ENCODE measurements at regions not wholly inside any gene's neighbourhood (a gene's known extent, or its start where the extent isn't known, plus 50 kb on each side); places are given as distances from the start of the nearest gene placed in this dataset.

GRCh38 chr18:24734058-24734457 lies 273.6 kb downstream of the HRH4 start:
- Histone ChIP-seq H3K4me3 (ENCODE audit: low read depth in 1 of 2, low read length in 2 of 2) (no peak overlapping the region), H3K36me3 (ENCODE audit: control insufficient read depth in 2 of 2, insufficient read depth in 2 of 2, low read length in 1 of 2) (no peaks in the 10 kb centered on the region), H3K27ac (ENCODE audit: low read depth in 2 of 2, low read length in 1 of 2) (no peak overlapping the region), H3K27me3 (ENCODE audit: control insufficient read depth in 1 of 2, insufficient read depth in 2 of 2, low read length in 2 of 2) (no peaks in the 10 kb centered on the region), H3K4me1 (ENCODE audit: control insufficient read depth in 2 of 2, insufficient read depth in 2 of 2, low read length in 1 of 2) (peaks cover 0 to 6% of the 10 kb centered on the region in 2 donors), H3K9me3 (ENCODE audit: control insufficient read depth in 2 of 2, insufficient read depth in 1 of 2, low read depth in 1 of 2, low read length in 1 of 2) (no peaks in the 10 kb centered on the region)
- 74 to 83% methylated on average over 11 of the region's 11 CpGs for WGBS, 2 donors

DNA sequence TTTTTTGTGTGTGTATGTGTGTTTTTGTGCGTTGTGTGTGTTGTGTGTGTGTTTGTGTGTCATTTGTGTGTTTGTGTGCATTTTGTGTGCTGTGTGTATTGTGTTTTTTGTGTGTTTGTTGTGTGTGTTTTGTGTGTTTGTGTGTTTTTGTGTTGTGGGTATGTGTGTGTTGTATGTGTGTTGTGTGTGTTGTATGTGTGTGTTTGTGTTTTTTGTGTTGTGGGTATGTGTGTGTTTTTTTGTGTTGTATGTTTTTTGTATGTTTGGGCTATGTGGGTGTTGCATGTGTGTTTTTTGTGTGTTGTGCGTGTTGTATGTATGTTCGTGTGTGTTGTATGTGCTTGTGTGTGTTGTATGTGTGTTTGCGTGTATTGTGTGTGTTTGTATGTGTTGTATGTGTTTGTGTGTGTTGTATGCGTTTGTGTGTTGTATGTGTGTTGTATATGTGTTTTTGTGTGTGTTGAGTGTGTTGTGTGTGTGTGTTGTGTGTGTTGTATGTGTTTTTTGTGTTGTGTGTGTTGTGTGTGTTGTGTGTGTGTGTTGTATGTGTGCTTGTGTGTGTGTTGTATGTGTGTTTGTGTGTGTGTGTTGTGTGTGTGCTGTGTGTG lies 275.3 kb downstream of the HRH4 start:
- no peaks in the 10 kb centered on the region for H3K27me3 ChIP-seq (ENCODE audit: control insufficient read depth in 1 of 2, insufficient read depth in 2 of 2, low read length in 2 of 2)
- no peaks in the 10 kb centered on the region for H3K9me3 ChIP-seq (ENCODE audit: control insufficient read depth in 2 of 2, insufficient read depth in 1 of 2, low read depth in 1 of 2, low read length in 1 of 2)
- no peak overlapping the region for H3K27ac ChIP-seq (ENCODE audit: low read depth in 2 of 2, low read length in 1 of 2)
- H3K4me1 ChIP-seq (ENCODE audit: control insufficient read depth in 2 of 2, insufficient read depth in 2 of 2, low read length in 1 of 2): peaks cover 0 to 6% of the 10 kb centered on the region in 2 donors
- no peak overlapping the region for H3K4me3 ChIP-seq (ENCODE audit: low read depth in 1 of 2, low read length in 2 of 2)
- H3K36me3 ChIP-seq (ENCODE audit: control insufficient read depth in 2 of 2, insufficient read depth in 2 of 2, low read length in 1 of 2): no peaks in the 10 kb centered on the region
- 92 to 97% methylated on average over 5 of the region's 5 CpGs for WGBS, 2 donors

DNA sequence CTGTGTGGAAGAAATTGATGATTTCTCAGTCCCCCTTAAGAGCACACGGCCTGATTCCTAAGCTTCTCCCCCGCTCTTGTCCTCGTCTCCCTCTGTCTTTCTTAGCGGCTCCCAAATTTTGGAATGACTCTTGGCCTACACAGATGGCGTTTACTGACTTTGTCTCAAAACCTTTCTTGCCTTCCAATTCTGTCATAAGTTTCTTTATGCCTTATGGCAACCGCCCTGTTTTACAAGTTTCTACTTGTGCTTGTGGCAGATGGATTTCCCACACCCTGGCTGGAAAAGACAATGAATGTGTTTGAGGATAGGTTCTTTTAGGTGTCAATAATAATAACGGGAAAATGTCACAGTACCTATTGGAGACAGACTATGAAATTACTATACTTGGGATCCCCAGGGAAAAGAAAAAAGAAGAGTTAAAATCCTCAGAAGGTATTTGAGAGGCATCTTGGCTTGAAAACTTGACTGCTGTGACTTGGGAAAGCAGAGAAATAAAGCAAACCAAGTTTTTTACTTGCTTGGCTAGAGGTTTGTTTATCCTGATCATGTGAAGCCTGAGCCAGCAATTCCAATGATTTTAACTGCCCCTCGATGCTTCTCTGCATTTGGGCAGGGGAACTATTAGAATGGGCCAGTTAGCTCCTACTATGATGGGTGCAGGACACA lies 276.4 kb downstream of the HRH4 start:
- WGBS, 2 donors: 46 to 65% methylated on average over 8 of the region's 8 CpGs
- Histone ChIP-seq H3K4me3 (ENCODE audit: low read depth in 1 of 2, low read length in 2 of 2) (no peak overlapping the region), H3K36me3 (ENCODE audit: control insufficient read depth in 2 of 2, insufficient read depth in 2 of 2, low read length in 1 of 2) (no peaks in the 10 kb centered on the region), H3K4me1 (ENCODE audit: control insufficient read depth in 2 of 2, insufficient read depth in 2 of 2, low read length in 1 of 2) (peaks cover 0 to 6% of the 10 kb centered on the region in 2 donors), H3K27ac (ENCODE audit: low read depth in 2 of 2, low read length in 1 of 2) (peak overlapping the region in 1 of 2 donors; percentile 15), H3K27me3 (ENCODE audit: control insufficient read depth in 1 of 2, insufficient read depth in 2 of 2, low read length in 2 of 2) (no peaks in the 10 kb centered on the region), H3K9me3 (ENCODE audit: control insufficient read depth in 2 of 2, insufficient read depth in 1 of 2, low read depth in 1 of 2, low read length in 1 of 2) (no peaks in the 10 kb centered on the region)

DNA sequence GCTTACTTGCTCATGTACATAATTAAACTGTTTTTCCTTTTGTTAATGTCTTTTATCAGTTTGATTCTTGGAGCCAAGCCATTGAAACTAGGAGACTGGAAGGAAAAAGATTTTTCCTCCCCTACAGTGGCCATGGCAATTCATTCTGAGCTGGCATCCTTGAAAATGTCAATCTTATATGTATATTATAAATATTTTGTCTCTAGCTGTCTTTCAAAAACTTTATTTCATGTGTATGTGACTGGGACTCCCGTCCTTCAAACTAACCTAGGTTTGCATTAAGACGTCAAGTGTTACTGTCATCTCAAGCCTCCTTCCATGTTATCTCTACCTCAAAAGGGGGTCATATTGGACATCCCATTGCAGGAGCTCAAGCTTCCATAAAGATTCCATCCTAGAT lies 280.4 kb downstream of the HRH4 start:
- Histone ChIP-seq H3K4me1 (ENCODE audit: control insufficient read depth in 2 of 2, insufficient read depth in 2 of 2, low read length in 1 of 2) (peaks cover 0 to 3% of the 10 kb centered on the region in 2 donors), H3K36me3 (ENCODE audit: control insufficient read depth in 2 of 2, insufficient read depth in 2 of 2, low read length in 1 of 2) (no peaks in the 10 kb centered on the region), H3K9me3 (ENCODE audit: control insufficient read depth in 2 of 2, insufficient read depth in 1 of 2, low read depth in 1 of 2, low read length in 1 of 2) (no peaks in the 10 kb centered on the region), H3K4me3 (ENCODE audit: low read depth in 1 of 2, low read length in 2 of 2) (no peak overlapping the region), H3K27me3 (ENCODE audit: control insufficient read depth in 1 of 2, insufficient read depth in 2 of 2, low read length in 2 of 2) (no peaks in the 10 kb centered on the region), H3K27ac (ENCODE audit: low read depth in 2 of 2, low read length in 1 of 2) (no peak overlapping the region)
- 91 to 92% methylated on average over 2 of the region's 2 CpGs for WGBS, 2 donors

GRCh38 chr18:24741321-24741720 lies 280.9 kb downstream of the HRH4 start:
- H3K9me3 ChIP-seq (ENCODE audit: control insufficient read depth in 2 of 2, insufficient read depth in 1 of 2, low read depth in 1 of 2, low read length in 1 of 2): no peaks in the 10 kb centered on the region
- H3K36me3 ChIP-seq (ENCODE audit: control insufficient read depth in 2 of 2, insufficient read depth in 2 of 2, low read length in 1 of 2): no peaks in the 10 kb centered on the region
- no peaks in the 10 kb centered on the region for H3K4me1 ChIP-seq (ENCODE audit: control insufficient read depth in 2 of 2, insufficient read depth in 2 of 2, low read length in 1 of 2)
- H3K27ac ChIP-seq (ENCODE audit: low read depth in 2 of 2, low read length in 1 of 2): no peak overlapping the region
- no peaks in the 10 kb centered on the region for H3K27me3 ChIP-seq (ENCODE audit: control insufficient read depth in 1 of 2, insufficient read depth in 2 of 2, low read length in 2 of 2)
- WGBS, 2 donors: 85 to 96% methylated on average over 1 of the region's 1 CpG
- no peak overlapping the region for H3K4me3 ChIP-seq (ENCODE audit: low read depth in 1 of 2, low read length in 2 of 2)

GRCh38 chr18:24741965-24742724 lies 281.7 kb downstream of the HRH4 start:
- H3K27ac ChIP-seq (ENCODE audit: low read depth in 2 of 2, low read length in 1 of 2): no peak overlapping the region
- WGBS, 2 donors: 80 to 87% methylated on average over 5 of the region's 5 CpGs
- H3K36me3 ChIP-seq (ENCODE audit: control insufficient read depth in 2 of 2, insufficient read depth in 2 of 2, low read length in 1 of 2): no peaks in the 10 kb centered on the region
- no peak overlapping the region for H3K4me3 ChIP-seq (ENCODE audit: low read depth in 1 of 2, low read length in 2 of 2)
- no peaks in the 10 kb centered on the region for H3K9me3 ChIP-seq (ENCODE audit: control insufficient read depth in 2 of 2, insufficient read depth in 1 of 2, low read depth in 1 of 2, low read length in 1 of 2)
- H3K4me1 ChIP-seq (ENCODE audit: control insufficient read depth in 2 of 2, insufficient read depth in 2 of 2, low read length in 1 of 2): no peaks in the 10 kb centered on the region
- H3K27me3 ChIP-seq (ENCODE audit: control insufficient read depth in 1 of 2, insufficient read depth in 2 of 2, low read length in 2 of 2): no peaks in the 10 kb centered on the region

DNA sequence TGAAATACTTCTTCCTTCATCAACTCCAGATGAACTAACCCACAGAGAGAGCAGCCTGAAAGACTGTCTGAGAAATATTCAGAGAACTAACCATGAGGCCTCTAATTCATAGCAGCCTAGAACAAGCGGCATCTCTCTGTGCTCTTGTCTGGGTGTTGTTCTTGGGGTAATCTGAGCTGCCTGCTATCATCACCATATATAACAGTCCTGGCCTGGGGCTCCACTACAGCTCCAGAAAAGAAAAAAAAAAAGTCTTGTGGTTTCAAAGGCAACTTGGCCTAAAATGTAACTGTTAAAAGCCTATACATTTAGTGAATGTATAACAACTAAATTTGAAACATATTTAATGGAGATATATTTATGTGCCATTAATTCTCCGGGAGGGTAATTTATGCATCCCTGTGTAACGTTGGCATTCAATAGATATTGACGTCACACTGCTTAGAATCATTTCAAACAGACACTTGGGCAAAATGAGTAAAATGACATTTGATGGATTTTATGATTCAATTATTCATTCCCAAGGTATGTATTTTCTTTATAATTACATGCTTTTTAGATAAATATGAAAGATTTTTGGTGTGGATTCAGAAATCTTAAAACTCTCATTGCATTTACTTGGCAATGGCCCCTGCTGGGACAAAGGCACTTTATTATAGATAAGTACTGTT lies 294.3 kb downstream of the HRH4 start:
- Histone ChIP-seq H3K36me3 (ENCODE audit: control insufficient read depth in 2 of 2, insufficient read depth in 2 of 2, low read length in 1 of 2) (no peaks in the 10 kb centered on the region), H3K9me3 (ENCODE audit: control insufficient read depth in 2 of 2, insufficient read depth in 1 of 2, low read depth in 1 of 2, low read length in 1 of 2) (no peaks in the 10 kb centered on the region), H3K27ac (ENCODE audit: low read depth in 2 of 2, low read length in 1 of 2) (no peak overlapping the region), H3K4me1 (ENCODE audit: control insufficient read depth in 2 of 2, insufficient read depth in 2 of 2, low read length in 1 of 2) (no peaks in the 10 kb centered on the region), H3K4me3 (ENCODE audit: low read depth in 1 of 2, low read length in 2 of 2) (no peak overlapping the region), H3K27me3 (ENCODE audit: control insufficient read depth in 1 of 2, insufficient read depth in 2 of 2, low read length in 2 of 2) (no peaks in the 10 kb centered on the region)
- WGBS, 2 donors: 81 to 86% methylated on average over 4 of the region's 4 CpGs

GRCh38 chr18:24756385-24756784 lies 295.9 kb downstream of the HRH4 start:
- no peaks in the 10 kb centered on the region for H3K9me3 ChIP-seq (ENCODE audit: control insufficient read depth in 2 of 2, insufficient read depth in 1 of 2, low read depth in 1 of 2, low read length in 1 of 2)
- H3K27ac ChIP-seq (ENCODE audit: low read depth in 2 of 2, low read length in 1 of 2): no peak overlapping the region
- no peaks in the 10 kb centered on the region for H3K27me3 ChIP-seq (ENCODE audit: control insufficient read depth in 1 of 2, insufficient read depth in 2 of 2, low read length in 2 of 2)
- H3K36me3 ChIP-seq (ENCODE audit: control insufficient read depth in 2 of 2, insufficient read depth in 2 of 2, low read length in 1 of 2): no peaks in the 10 kb centered on the region
- H3K4me1 ChIP-seq (ENCODE audit: control insufficient read depth in 2 of 2, insufficient read depth in 2 of 2, low read length in 1 of 2): no peaks in the 10 kb centered on the region
- H3K4me3 ChIP-seq (ENCODE audit: low read depth in 1 of 2, low read length in 2 of 2): no peak overlapping the region

DNA sequence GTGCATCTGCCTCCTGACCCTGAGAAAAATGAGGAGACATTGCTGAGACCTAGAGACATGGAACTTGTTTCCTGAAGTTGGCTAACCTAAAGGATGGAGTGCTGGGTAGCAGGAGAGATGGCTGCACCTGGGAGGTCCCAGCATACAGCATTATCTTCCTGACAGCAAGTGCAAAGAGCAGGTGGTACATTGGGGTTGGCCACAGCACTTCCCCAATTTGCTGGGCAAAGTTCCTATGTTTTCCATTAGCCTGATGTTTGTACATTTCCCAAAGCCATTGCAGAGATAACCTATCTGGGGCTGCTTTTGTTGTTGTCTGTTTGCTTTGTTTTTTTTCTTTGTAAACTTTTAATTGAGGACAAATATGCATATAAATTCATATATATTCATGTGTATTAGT lies 296.7 kb downstream of the HRH4 start:
- H3K4me3 ChIP-seq (ENCODE audit: low read depth in 1 of 2, low read length in 2 of 2): no peak overlapping the region

More for the DNA sequence above, 296.7 kb downstream of the HRH4 start:
- Histone ChIP-seq H3K9me3 (ENCODE audit: control insufficient read depth in 2 of 2, insufficient read depth in 1 of 2, low read depth in 1 of 2, low read length in 1 of 2) (no peaks in the 10 kb centered on the region), H3K27ac (ENCODE audit: low read depth in 2 of 2, low read length in 1 of 2) (no peak overlapping the region), H3K4me1 (ENCODE audit: control insufficient read depth in 2 of 2, insufficient read depth in 2 of 2, low read length in 1 of 2) (no peaks in the 10 kb centered on the region), H3K27me3 (ENCODE audit: control insufficient read depth in 1 of 2, insufficient read depth in 2 of 2, low read length in 2 of 2) (no peaks in the 10 kb centered on the region), H3K36me3 (ENCODE audit: control insufficient read depth in 2 of 2, insufficient read depth in 2 of 2, low read length in 1 of 2) (no peaks in the 10 kb centered on the region)

Measured in esophagus (tissue), 2 donors.